NOMO-1 treated with DMSO at 0.1 percent for 48 hours (cell line): ENCODE measurements at regions not wholly inside any gene's neighbourhood (a gene's known extent, or its start where the extent isn't known, plus 50 kb on each side); places are given as distances from the start of the nearest gene placed in this dataset.

Experiments used
- DNase-seq: peaks from one replicate; lab custom pipeline; 2025; ENCODE audit not compliant: unreplicated experiment; lab: John Stamatoyannopoulos, UW

- no peak for DNase-seq
These were observed 456.5 kb upstream of the CNTN5 start for GRCh38 chr11:98564233-98564632.

- no peak for DNase-seq
These were observed 455.9 kb upstream of the CNTN5 start for GRCh38 chr11:98564881-98565280.

- no peak for DNase-seq
These were observed 455.4 kb upstream of the CNTN5 start for GRCh38 chr11:98565311-98565710.

GRCh38 chr11:98566978-98567377 is 453.8 kb upstream of the CNTN5 start:
- DNase-seq = no peak

GRCh38 chr11:98568013-98568412 is 452.7 kb upstream of the CNTN5 start:
- DNase-seq = no peak

GRCh38 chr11:98572941-98573340 is 447.8 kb upstream of the CNTN5 start:
- DNase-seq = no peak

GRCh38 chr11:98587884-98588283 is 432.9 kb upstream of the CNTN5 start:
- no peak for DNase-seq

GRCh38 chr11:98589967-98590366 is 430.8 kb upstream of the CNTN5 start:
- no peak for DNase-seq

GRCh38 chr11:98600103-98600502 is 420.6 kb upstream of the CNTN5 start:
- DNase-seq = no peak

- no peak for DNase-seq
These were observed 419.7 kb upstream of the CNTN5 start for GRCh38 chr11:98600786-98601773.

GRCh38 chr11:98616098-98616655 is 404.6 kb upstream of the CNTN5 start:
- DNase-seq = no peak

GRCh38 chr11:98621767-98622166 is 399.0 kb upstream of the CNTN5 start:
- DNase-seq = no peak

GRCh38 chr11:98625526-98625925 is 395.2 kb upstream of the CNTN5 start:
- DNase-seq = no peak

GRCh38 chr11:98630736-98631135 is 390.0 kb upstream of the CNTN5 start:
- DNase-seq = no peak

GRCh38 chr11:98657711-98658110 is 363.0 kb upstream of the CNTN5 start:
- DNase-seq = no peak

GRCh38 chr11:98659431-98659830 is 361.3 kb upstream of the CNTN5 start:
- DNase-seq = no peak

GRCh38 chr11:98674390-98674789 is 346.4 kb upstream of the CNTN5 start:
- DNase-seq = no peak

GRCh38 chr11:98679673-98680072 is 341.1 kb upstream of the CNTN5 start:
- DNase-seq = no peak

GRCh38 chr11:98701541-98701940 is 319.2 kb upstream of the CNTN5 start:
- DNase-seq = no peak

GRCh38 chr11:98703779-98704556 is 316.8 kb upstream of the CNTN5 start:
- no peak for DNase-seq

GRCh38 chr11:98710026-98710425 is 310.7 kb upstream of the CNTN5 start:
- DNase-seq = no peak

GRCh38 chr11:98710986-98711385 is 309.8 kb upstream of the CNTN5 start:
- DNase-seq = no peak
